ENCODE measurements at regions not wholly inside any gene's neighbourhood (a gene's known extent, or its start where the extent isn't known, plus 50 kb on each side); places are given as distances from the start of the nearest gene placed in this dataset.

- TF ChIP-seq CTCF (IDR thresholded peaks at IDR 0.05) (no peak), POLR2A (IDR thresholded peaks at IDR 0.05) (no peak)
- Histone ChIP-seq H3K36me3 (no peaks in the 10 kb centered on the region), H3K4me3 (no peak overlapping the region), H3K27me3 (no peaks in the 10 kb centered on the region), H3K4me1 (no peaks in the 10 kb centered on the region), H3K27ac (no peak overlapping the region), H3K9me3 (no peaks in the 10 kb centered on the region)
- WGBS, 4 donors = 90 to 95% (median 94%) methylated on average over 4 of the region's 4 CpGs
- ATAC-seq (no peak), DNase-seq (no peak)
- intact Hi-C loops (cut with DNase I) = no loop called here
Measured at GRCh38 chr2:150346806-150347205, 140.7 kb downstream of the RND3 start.

GRCh38 chr2:150341982-150342680 lies 145.3 kb downstream of the RND3 start:
- Histone ChIP-seq H3K36me3 (no peaks in the 10 kb centered on the region), H3K4me1 (peaks cover 0 to 6% (median 0%) of the 10 kb centered on the region in 12 donors), H3K27me3 (no peaks in the 10 kb centered on the region), H3K27ac (no peak overlapping the region), H3K4me3 (no peak overlapping the region), H3K9me3 (no peaks in the 10 kb centered on the region)
- TF ChIP-seq CTCF (IDR thresholded peaks at IDR 0.05) = no peak
- no peak for TF ChIP-seq POLR2A (IDR thresholded peaks at IDR 0.05)
- DNase-seq (no peak), ATAC-seq (no peak)
- WGBS, 4 donors = 87 to 89% (median 87%) methylated on average over 4 of the region's 4 CpGs
- intact Hi-C loops (cut with DNase I) = no loop called here

GRCh38 chr2:150339951-150340350 lies 147.5 kb downstream of the RND3 start:
- ATAC-seq (no peak), DNase-seq (no peak)
- no peaks in the 10 kb centered on the region for H3K9me3 ChIP-seq
- H3K27ac ChIP-seq = peak overlapping the region in 1 of 12 donors; percentile 1
- intact Hi-C loops (cut with DNase I) = no loop called here
- no peak overlapping the region for H3K4me3 ChIP-seq
- no peak for TF ChIP-seq CTCF (IDR thresholded peaks at IDR 0.05)
- TF ChIP-seq POLR2A (IDR thresholded peaks at IDR 0.05) = no peak
- WGBS, 4 donors = 49 to 58% (median 53%) methylated on average over 3 of the region's 3 CpGs
- peaks cover 0 to 6% (median 0%) of the 10 kb centered on the region in 12 donors for H3K4me1 ChIP-seq
- H3K27me3 ChIP-seq = no peaks in the 10 kb centered on the region
- no peaks in the 10 kb centered on the region for H3K36me3 ChIP-seq

- ATAC-seq = no peak
- TF ChIP-seq CTCF (IDR thresholded peaks at IDR 0.05) (no peak), POLR2A (IDR thresholded peaks at IDR 0.05) (no peak)
- intact Hi-C loops (cut with DNase I) = no loop called here
- H3K27me3 ChIP-seq = no peaks in the 10 kb centered on the region
- H3K27ac ChIP-seq = no peak overlapping the region
- WGBS, 4 donors = 77 to 85% (median 80%) methylated on average over 1 of the region's 1 CpG
- DNase-seq = no peak
- no peaks in the 10 kb centered on the region for H3K9me3 ChIP-seq
- no peaks in the 10 kb centered on the region for H3K36me3 ChIP-seq
- H3K4me1 ChIP-seq = peaks cover 0 to 6% (median 0%) of the 10 kb centered on the region in 12 donors
- no peak overlapping the region for H3K4me3 ChIP-seq
Measured at GRCh38 chr2:150339282-150339681, 148.2 kb downstream of the RND3 start.
